ENCODE measurements at regions not wholly inside any gene's neighbourhood (a gene's known extent, or its start where the extent isn't known, plus 50 kb on each side); places are given as distances from the start of the nearest gene placed in this dataset.
"Not testable (repeated sequence)": the region's sequence is repeated elsewhere in the genome, so short reads cannot be mapped to it uniquely, and the experiment has no call there.

DNA sequence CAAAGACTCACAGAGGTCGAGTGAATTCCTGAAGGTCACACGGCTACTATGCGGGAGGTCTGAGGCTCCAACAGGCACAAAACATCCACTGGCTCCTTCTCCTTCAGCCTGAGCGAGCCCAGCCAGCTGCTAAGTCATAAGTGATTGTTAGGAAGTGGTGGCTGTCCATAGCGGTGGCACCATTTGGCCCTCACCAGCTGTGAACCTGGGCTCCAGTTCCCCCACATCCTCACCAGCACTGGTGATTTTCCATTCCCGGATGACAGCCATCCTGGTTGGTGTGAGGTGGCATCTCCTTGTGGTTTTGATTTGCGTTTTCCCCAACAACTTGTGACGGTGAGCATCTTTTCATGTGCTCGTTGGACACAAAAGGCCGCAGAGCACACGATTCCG is 302.8 kb downstream of the FOXL1 start:
- no peak for DNase-seq (ENCODE audit: low read depth in 4 of 4, low spot score in 1 of 4)

GRCh38 chr16:86881861-86882273 is 303.5 kb downstream of the FOXL1 start:
- DNase-seq (ENCODE audit: low read depth in 4 of 4, low spot score in 1 of 4) = no peak

- DNase-seq (ENCODE audit: low read depth in 4 of 4, low spot score in 1 of 4) = no peak
Measured at GRCh38 chr16:86882586-86883280, 304.4 kb downstream of the FOXL1 start.

DNA sequence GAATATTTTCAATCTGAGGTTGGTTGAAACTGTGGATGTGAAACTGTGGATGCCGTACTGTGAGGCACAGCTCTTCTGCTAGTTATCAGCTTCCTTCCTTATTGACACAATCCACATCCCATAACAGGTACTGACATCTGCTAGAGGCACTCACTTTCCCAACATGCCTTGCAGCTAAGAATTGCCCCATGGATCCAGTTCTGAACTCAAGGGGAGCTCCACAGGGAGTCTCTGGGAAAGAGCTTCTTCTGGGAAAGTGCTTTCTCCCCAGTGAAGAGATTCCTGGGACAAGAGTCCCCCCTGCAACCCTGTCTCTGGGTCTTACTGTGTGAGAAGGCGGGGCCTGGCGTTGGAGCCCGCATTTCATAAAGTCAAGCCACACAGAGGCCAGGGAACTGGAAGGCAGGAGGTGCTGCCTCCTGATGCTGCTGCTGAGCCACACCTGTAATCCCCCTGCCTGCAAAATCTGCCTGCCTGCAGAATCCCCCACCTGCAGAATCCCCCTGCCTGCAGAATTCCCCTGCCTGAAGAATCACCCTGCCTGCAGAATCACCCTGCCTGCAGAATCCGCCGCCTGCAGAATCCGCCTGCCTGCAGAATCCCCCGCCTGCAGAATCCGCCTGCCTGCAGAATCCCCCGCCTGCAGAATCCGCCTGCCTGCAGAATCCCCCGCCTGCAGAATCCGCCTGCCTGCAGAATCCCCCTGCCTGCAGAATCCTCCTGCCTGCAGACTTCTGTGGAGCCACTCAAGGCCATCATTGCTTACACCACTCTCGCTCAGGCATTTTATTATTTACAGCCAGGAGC is 305.4 kb downstream of the FOXL1 start:
- no peak for DNase-seq (ENCODE audit: low read depth in 4 of 4, low spot score in 1 of 4)

DNA sequence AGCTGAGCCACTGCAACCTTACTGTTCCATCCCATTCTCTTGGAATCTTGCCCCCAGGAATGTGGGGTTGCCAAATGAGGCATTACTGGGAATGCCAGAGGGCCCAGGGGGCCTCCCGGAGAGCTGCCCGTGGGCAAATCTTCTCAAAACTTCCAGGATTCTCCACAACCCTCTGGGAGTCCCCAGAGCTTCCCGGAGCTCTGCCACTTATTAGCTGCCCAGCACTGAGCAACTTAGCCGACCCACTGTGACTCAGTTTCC is 306.0 kb downstream of the FOXL1 start:
- DNase-seq (ENCODE audit: low read depth in 4 of 4, low spot score in 1 of 4) = no peak

- DNase-seq (ENCODE audit: low read depth in 4 of 4, low spot score in 1 of 4) = no peak
Measured at GRCh38 chr16:86885139-86885538, 306.8 kb downstream of the FOXL1 start.

DNA sequence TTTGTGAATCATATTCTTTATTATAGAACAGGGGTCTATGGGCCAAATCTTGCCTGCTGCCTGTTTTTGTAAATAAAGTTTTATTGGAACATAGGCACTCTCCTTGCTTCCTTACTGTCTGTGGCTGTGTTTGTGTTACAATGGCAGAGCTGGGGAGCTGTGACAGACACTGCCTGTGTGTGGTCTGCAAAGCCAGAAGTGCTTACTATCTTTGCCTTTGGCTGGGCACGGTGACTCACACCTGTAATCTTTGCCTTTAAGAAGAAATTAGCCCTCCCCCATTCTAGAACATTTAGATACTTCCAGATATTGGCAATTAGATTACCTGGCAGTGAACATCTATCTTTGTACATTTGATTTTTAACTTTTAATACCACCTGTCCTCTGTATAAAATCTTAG is 308.3 kb downstream of the FOXL1 start:
- no peak for DNase-seq (ENCODE audit: low read depth in 4 of 4, low spot score in 1 of 4)

GRCh38 chr16:86887416-86887815 is 309.1 kb downstream of the FOXL1 start:
- DNase-seq (ENCODE audit: low read depth in 4 of 4, low spot score in 1 of 4) = no peak

DNA sequence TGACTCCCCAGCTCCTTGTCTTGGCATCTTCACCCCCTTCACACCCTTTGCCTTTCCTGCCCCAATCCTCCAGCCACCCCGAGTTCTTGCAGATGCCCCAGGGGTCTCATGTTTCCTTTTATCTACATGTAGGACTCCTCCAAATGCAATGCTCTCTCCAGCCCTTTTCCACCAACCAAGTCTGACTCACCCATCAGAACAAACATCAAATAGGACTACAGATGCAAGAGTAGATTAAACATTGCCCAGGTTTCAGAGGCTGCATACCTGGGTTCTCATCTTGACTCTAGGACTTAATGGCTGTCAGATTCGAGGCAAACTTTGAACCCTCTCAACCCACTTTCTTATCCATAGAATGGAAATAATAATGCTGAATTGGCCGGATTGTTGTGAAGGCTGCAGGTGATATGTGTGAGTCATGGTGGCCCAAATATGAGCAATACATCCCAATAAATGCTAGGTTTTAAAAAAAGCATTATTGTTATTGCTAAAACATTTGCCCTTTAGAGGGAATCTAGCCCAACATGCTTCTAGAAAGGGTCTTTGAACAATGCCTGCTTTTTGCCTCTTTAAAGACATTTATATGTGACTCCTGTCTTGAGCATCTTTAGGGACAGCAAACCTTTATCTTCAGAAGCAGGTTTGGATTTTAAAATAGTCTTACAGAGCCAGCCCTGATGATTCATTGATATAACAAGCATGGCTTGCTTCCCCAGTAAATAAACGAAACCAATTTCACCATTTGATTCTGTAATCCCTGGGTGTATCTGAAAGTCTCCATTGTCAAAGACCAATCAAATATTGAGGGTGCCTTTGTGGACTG is 310.1 kb downstream of the FOXL1 start:
- no peak for DNase-seq (ENCODE audit: low read depth in 4 of 4, low spot score in 1 of 4)

- not testable (repeated sequence) for DNase-seq (ENCODE audit: low read depth in 4 of 4, low spot score in 1 of 4)
Measured at GRCh38 chr16:86889054-86889366, 310.7 kb downstream of the FOXL1 start.

- no peak for DNase-seq (ENCODE audit: low read depth in 4 of 4, low spot score in 1 of 4)
Measured at GRCh38 chr16:86889974-86890373, 311.6 kb downstream of the FOXL1 start.

- DNase-seq (ENCODE audit: low read depth in 4 of 4, low spot score in 1 of 4) = no peak
Measured at GRCh38 chr16:86891121-86891520, 312.8 kb downstream of the FOXL1 start.

DNA sequence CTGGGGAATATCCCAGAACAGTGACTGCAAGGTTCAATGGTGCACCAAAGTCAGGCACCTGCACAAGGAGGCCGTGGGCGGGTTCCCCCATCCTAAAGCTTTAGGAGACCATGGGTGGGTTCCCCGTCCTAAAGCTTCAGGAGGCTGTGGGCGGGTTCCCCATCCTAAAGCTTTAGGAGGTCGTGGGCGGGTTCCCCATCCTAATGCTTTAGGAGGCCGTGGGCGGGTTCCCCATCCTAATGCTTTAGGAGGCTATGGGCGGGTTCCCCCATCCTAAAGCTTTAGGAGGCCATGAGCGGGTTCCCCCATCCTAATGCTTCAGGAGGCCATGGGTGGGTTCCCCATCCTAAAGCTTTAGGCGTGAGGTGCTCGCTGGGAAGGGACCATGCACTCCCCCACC is 313.3 kb downstream of the FOXL1 start:
- no peak for DNase-seq (ENCODE audit: low read depth in 4 of 4, low spot score in 1 of 4)

DNA sequence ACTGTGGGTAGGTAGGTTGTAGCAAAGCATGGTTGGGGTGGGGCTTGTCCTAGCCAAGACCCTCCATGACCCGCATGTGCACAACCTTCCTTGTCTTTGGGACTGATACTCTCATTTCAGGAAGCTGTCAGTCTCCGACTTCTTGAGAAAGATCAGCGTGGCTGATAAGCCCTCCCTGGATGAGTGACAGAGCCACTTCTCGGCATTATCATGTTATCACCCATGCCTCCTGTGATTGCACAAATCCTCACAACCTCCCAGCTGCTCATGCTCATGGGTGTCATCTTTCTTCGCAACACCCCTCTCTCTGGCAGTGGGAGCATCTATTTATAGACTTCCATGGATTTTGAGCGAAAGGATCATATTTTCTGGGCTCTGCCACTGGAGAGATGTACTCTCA is 314.2 kb downstream of the FOXL1 start:
- no peak for DNase-seq (ENCODE audit: low read depth in 4 of 4, low spot score in 1 of 4)

GRCh38 chr16:86893506-86893905 is 315.2 kb downstream of the FOXL1 start:
- DNase-seq (ENCODE audit: low read depth in 4 of 4, low spot score in 1 of 4) = no peak

- no peak for DNase-seq (ENCODE audit: low read depth in 4 of 4, low spot score in 1 of 4)
Measured at GRCh38 chr16:86894029-86894567, 315.7 kb downstream of the FOXL1 start.

- DNase-seq (ENCODE audit: low read depth in 4 of 4, low spot score in 1 of 4) = no peak
Measured at GRCh38 chr16:86894925-86895324, 316.6 kb downstream of the FOXL1 start.

DNA sequence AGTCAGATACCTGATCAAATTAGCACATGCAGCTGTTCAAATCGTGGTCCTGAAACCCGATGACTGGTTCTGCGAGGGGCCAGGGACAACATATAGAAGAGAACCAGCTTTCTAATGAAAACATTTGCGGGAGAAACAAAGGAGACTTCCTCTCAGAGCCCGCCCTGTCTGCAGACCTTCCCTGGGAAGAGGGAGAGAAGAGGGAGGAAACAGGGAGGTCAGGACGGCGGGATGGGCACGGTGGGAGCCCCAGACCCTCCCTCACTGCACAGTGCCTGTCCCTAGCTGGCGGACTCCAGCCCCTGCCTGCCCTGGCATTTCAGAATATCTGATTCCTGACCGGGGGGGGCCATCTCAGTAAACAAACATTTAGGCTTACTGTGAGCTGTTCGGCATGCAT is 317.3 kb downstream of the FOXL1 start:
- DNase-seq (ENCODE audit: low read depth in 4 of 4, low spot score in 1 of 4) = no peak

GRCh38 chr16:86896976-86897375 is 318.6 kb downstream of the FOXL1 start:
- DNase-seq (ENCODE audit: low read depth in 4 of 4, low spot score in 1 of 4) = no peak

GRCh38 chr16:86897486-86897885 is 319.1 kb downstream of the FOXL1 start:
- no peak for DNase-seq (ENCODE audit: low read depth in 4 of 4, low spot score in 1 of 4)

DNA sequence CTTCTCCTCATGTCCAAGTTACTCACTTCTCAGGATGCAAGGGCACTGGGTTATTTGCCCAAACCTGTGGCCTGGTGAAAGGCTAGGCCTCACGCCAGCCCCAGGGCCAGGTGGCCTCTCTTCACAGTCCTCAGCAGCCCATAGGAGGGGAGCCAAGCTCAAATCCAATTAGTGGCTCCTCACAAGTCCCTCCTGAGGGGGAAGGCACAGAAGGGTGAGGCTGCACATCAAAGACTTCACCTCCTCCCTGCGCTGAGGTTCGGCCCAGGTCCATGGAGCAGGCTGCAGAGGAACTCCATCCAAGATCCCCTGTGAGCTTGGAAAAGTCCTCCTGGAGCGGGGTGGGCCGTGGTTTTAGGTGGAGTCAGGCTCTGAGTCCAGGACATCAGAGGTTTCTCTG is 320.0 kb downstream of the FOXL1 start:
- DNase-seq (ENCODE audit: low read depth in 4 of 4, low spot score in 1 of 4) = no peak

GRCh38 chr16:86899151-86899550 is 320.8 kb downstream of the FOXL1 start:
- DNase-seq (ENCODE audit: low read depth in 4 of 4, low spot score in 1 of 4) = no peak
